ENCODE measurements at regions not wholly inside any gene's neighbourhood (a gene's known extent, or its start where the extent isn't known, plus 50 kb on each side); places are given as distances from the start of the nearest gene placed in this dataset.

GRCh38 chr16:51383909-51384308 is 232.8 kb upstream of the SALL1 start:
- Histone ChIP-seq H3K9me3 (no peaks in the 10 kb centered on the region), H3K27me3 (no peaks in the 10 kb centered on the region), H3K4me3 (no peak overlapping the region), H3K9ac (no peak overlapping the region), H3K4me1 (no peaks in the 10 kb centered on the region), H3K4me2 (no peak overlapping the region), H3K36me3 (no peaks in the 10 kb centered on the region), H3K27ac (no peak overlapping the region), H4K20me1 (no peaks in the 10 kb centered on the region)
- no peak for TF ChIP-seq Cebpa-rat (IDR thresholded peaks at IDR 0.05)

DNA sequence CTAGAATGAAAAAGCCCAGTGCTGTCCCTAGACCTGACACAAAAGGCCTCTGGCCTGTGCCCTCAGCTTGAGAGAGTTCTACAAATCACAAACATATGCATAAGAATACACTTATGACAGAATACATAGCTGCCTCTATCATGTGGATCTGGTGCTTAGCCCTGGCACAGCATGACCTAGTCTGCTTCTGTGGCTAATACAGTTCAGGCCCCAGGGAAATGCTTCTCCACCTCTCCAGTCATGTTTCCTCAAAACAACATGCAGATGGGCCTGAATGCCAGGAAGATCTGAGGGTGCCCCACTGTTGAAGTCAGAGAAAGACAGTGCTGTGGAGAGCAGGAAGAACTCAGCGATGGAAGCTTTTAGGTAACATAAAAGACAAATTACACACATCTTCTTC is 231.9 kb upstream of the SALL1 start:
- H3K36me3 ChIP-seq = no peaks in the 10 kb centered on the region

GRCh38 chr16:51382211-51382610 is 231.1 kb upstream of the SALL1 start:
- Histone ChIP-seq H3K4me3 (no peak overlapping the region), H3K4me2 (no peak overlapping the region), H4K20me1 (no peaks in the 10 kb centered on the region), H3K9ac (no peak overlapping the region), H3K27me3 (no peaks in the 10 kb centered on the region), H3K27ac (no peak overlapping the region), H3K4me1 (no peaks in the 10 kb centered on the region), H3K9me3 (no peaks in the 10 kb centered on the region), H3K36me3 (no peaks in the 10 kb centered on the region)
- TF ChIP-seq Cebpa-rat (IDR thresholded peaks at IDR 0.05) = no peak

More for the DNA sequence above, 231.9 kb upstream of the SALL1 start:
- no peak overlapping the region for H3K4me3 ChIP-seq
- no peak for TF ChIP-seq Cebpa-rat (IDR thresholded peaks at IDR 0.05)
- H3K9me3 ChIP-seq = no peaks in the 10 kb centered on the region
- no peak overlapping the region for H3K4me2 ChIP-seq
- no peaks in the 10 kb centered on the region for H4K20me1 ChIP-seq
- H3K27me3 ChIP-seq = no peaks in the 10 kb centered on the region
- no peaks in the 10 kb centered on the region for H3K4me1 ChIP-seq
- no peak overlapping the region for H3K27ac ChIP-seq
- H3K9ac ChIP-seq = no peak overlapping the region

GRCh38 chr16:51376080-51376479 is 225.0 kb upstream of the SALL1 start:
- H3K4me3 ChIP-seq = no peak overlapping the region
- no peaks in the 10 kb centered on the region for H3K27me3 ChIP-seq
- no peaks in the 10 kb centered on the region for H4K20me1 ChIP-seq
- no peaks in the 10 kb centered on the region for H3K9me3 ChIP-seq
- no peaks in the 10 kb centered on the region for H3K4me1 ChIP-seq
- no peak overlapping the region for H3K27ac ChIP-seq
- TF ChIP-seq Cebpa-rat (IDR thresholded peaks at IDR 0.05) = no peak
- H3K36me3 ChIP-seq = no peaks in the 10 kb centered on the region
- H3K9ac ChIP-seq = no peak overlapping the region
- H3K4me2 ChIP-seq = no peak overlapping the region

DNA sequence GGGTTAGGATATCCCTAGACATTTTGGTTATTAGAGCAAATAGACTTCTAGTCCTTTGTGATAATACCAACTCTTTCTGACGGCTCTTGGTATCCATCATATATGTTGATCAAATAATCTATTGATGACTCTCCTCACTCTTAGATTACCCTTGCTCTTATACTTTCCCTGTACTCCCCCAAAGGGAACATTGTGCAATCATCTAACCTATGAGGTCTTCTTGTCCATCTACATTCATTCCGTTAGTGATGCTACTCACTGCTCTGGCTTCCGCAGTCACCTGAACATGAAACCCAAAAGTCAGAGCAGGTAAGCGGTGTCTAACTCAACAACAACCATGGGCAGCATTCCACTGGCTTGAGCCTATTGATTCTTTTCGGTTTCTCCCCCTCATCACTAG is 223.7 kb upstream of the SALL1 start:
- Histone ChIP-seq H3K4me3 (no peak overlapping the region), H3K9ac (no peak overlapping the region), H3K27me3 (no peaks in the 10 kb centered on the region), H3K36me3 (no peaks in the 10 kb centered on the region), H4K20me1 (no peaks in the 10 kb centered on the region), H3K4me1 (no peaks in the 10 kb centered on the region), H3K4me2 (no peak overlapping the region), H3K9me3 (no peaks in the 10 kb centered on the region), H3K27ac (no peak overlapping the region)
- no peak for TF ChIP-seq Cebpa-rat (IDR thresholded peaks at IDR 0.05)

- H3K36me3 ChIP-seq = no peaks in the 10 kb centered on the region
- H3K27ac ChIP-seq = no peak overlapping the region
- TF ChIP-seq Cebpa-rat (IDR thresholded peaks at IDR 0.05) = no peak
- no peak overlapping the region for H3K9ac ChIP-seq
- H4K20me1 ChIP-seq = no peaks in the 10 kb centered on the region
- H3K9me3 ChIP-seq = no peaks in the 10 kb centered on the region
- no peaks in the 10 kb centered on the region for H3K4me1 ChIP-seq
- H3K4me3 ChIP-seq = no peak overlapping the region
- H3K4me2 ChIP-seq = no peak overlapping the region
- no peaks in the 10 kb centered on the region for H3K27me3 ChIP-seq
Observed at GRCh38 chr16:51374346-51374745, 223.3 kb upstream of the SALL1 start.

- H3K4me3 ChIP-seq = no peak overlapping the region
- no peaks in the 10 kb centered on the region for H3K36me3 ChIP-seq
- no peak overlapping the region for H3K9ac ChIP-seq
- H3K9me3 ChIP-seq = no peaks in the 10 kb centered on the region
- H3K4me2 ChIP-seq = no peak overlapping the region
- no peak for TF ChIP-seq Cebpa-rat (IDR thresholded peaks at IDR 0.05)
- H3K27me3 ChIP-seq = no peaks in the 10 kb centered on the region
- H3K4me1 ChIP-seq = no peaks in the 10 kb centered on the region
- no peak overlapping the region for H3K27ac ChIP-seq
- H4K20me1 ChIP-seq = no peaks in the 10 kb centered on the region
Observed at GRCh38 chr16:51365715-51366114, 214.6 kb upstream of the SALL1 start.

GRCh38 chr16:51359141-51359955 is 208.3 kb upstream of the SALL1 start:
- Histone ChIP-seq H4K20me1 (no peaks in the 10 kb centered on the region), H3K4me2 (no peak overlapping the region), H3K27me3 (no peaks in the 10 kb centered on the region), H3K4me1 (no peaks in the 10 kb centered on the region), H3K36me3 (no peaks in the 10 kb centered on the region), H3K4me3 (no peak overlapping the region), H3K9me3 (no peaks in the 10 kb centered on the region), H3K9ac (no peak overlapping the region), H3K27ac (no peak overlapping the region)
- no peak for TF ChIP-seq Cebpa-rat (IDR thresholded peaks at IDR 0.05)

DNA sequence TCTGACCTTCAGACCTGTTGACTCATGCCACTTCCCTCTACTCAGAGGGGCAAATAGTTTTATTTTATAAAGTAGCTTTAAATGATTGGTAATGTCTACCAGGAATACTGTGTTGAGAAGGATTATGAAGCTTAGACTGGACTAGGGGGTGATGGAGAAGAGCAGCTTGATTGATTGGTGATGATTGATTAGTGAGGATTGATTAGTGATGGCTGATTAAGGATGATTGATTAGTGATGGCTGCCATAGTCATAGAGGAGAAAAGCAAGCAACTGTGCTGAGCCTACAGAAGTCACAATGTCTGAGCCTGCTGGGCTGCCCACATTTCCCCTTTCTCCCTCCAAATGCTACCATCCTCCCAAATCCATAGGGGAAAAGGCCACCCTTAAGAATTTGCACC is 206.8 kb upstream of the SALL1 start:
- H3K4me3 ChIP-seq = no peak overlapping the region
- H4K20me1 ChIP-seq = no peaks in the 10 kb centered on the region
- H3K9me3 ChIP-seq = no peaks in the 10 kb centered on the region
- no peaks in the 10 kb centered on the region for H3K36me3 ChIP-seq
- H3K4me2 ChIP-seq = no peak overlapping the region
- H3K9ac ChIP-seq = no peak overlapping the region
- TF ChIP-seq Cebpa-rat (IDR thresholded peaks at IDR 0.05) = no peak
- no peaks in the 10 kb centered on the region for H3K27me3 ChIP-seq
- no peaks in the 10 kb centered on the region for H3K4me1 ChIP-seq
- no peak overlapping the region for H3K27ac ChIP-seq

- no peak overlapping the region for H3K9ac ChIP-seq
- H4K20me1 ChIP-seq = no peaks in the 10 kb centered on the region
- H3K4me1 ChIP-seq = peaks cover 6% of the 10 kb centered on the region
- TF ChIP-seq Cebpa-rat (IDR thresholded peaks at IDR 0.05) = no peak
- H3K9me3 ChIP-seq = no peaks in the 10 kb centered on the region
- no peak overlapping the region for H3K4me2 ChIP-seq
- H3K4me3 ChIP-seq = no peak overlapping the region
- H3K27ac ChIP-seq = no peak overlapping the region
- no peaks in the 10 kb centered on the region for H3K27me3 ChIP-seq
- H3K36me3 ChIP-seq = no peaks in the 10 kb centered on the region
Observed at GRCh38 chr16:51355875-51356274, 204.8 kb upstream of the SALL1 start.

DNA sequence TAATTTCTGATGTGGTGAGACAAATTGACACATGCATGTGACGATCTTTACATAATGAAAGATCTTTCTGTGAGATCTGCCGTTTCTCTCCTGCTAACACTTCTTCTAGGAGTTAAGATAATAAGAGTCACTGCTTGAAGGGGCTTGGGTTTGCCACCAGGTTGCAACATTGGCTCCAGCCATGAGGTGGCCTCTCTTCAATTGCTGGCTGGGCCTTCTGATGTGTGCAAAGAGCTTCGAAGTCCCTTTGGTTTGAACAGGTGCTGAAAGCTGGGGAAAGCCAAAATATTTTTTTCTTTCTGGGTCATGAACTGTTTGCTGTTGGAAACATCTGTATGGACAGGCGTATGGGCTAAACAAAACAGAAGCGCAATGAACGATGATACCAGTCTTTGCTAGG is 204.1 kb upstream of the SALL1 start:
- H3K9ac ChIP-seq = no peak overlapping the region
- H3K4me1 ChIP-seq = peaks cover 10% of the 10 kb centered on the region
- H3K27ac ChIP-seq = no peak overlapping the region
- no peaks in the 10 kb centered on the region for H3K9me3 ChIP-seq
- no peak for TF ChIP-seq Cebpa-rat (IDR thresholded peaks at IDR 0.05)
- H3K4me3 ChIP-seq = no peak overlapping the region
- no peaks in the 10 kb centered on the region for H4K20me1 ChIP-seq
- H3K4me2 ChIP-seq = no peak overlapping the region
- H3K27me3 ChIP-seq = no peaks in the 10 kb centered on the region
- no peaks in the 10 kb centered on the region for H3K36me3 ChIP-seq
